ENCODE measurements at regions not wholly inside any gene's neighbourhood (a gene's known extent, or its start where the extent isn't known, plus 50 kb on each side); places are given as distances from the start of the nearest gene placed in this dataset.

- TF ChIP-seq CTCF (IDR thresholded peaks at IDR 0.05), result no peak
- no peak for TF ChIP-seq EZH2phosphoT487 (IDR thresholded peaks at IDR 0.05)
Measured at GRCh38 chr14:38527502-38527878, 271.6 kb upstream of the CLEC14A start.

Data from neural progenitor cell (in vitro differentiated cells).